B cell (primary cell): ENCODE measurements at regions not wholly inside any gene's neighbourhood (a gene's known extent, or its start where the extent isn't known, plus 50 kb on each side); places are given as distances from the start of the nearest gene placed in this dataset.

Experiments used
- ATAC-seq: fragments of 200-7000 bp; cut with Tn5 transposase; one replicate; pipeline ENCODE4 v1.10.0; 2021; ENCODE audit warnings: low read depth, mild to moderate bottlenecking, moderate number of reproducible peaks, moderate library complexity
- CTCF ChIA-PET: fragments of 350-600 bp; sonication (Branson Sonifier 250); formaldehyde crosslinking; loops from one replicate; lab custom pipeline; 2021; ENCODE audit warnings: antibody characterized with exemption, inconsistent platforms; lab: Charles Lee
- POLR2A ChIA-PET: fragments of 350-600 bp; sonication (Branson Sonifier 250); formaldehyde crosslinking; loops from one replicate; lab custom pipeline; 2021; ENCODE audit warnings: antibody characterized with exemption; lab: Charles Lee
- DNase-seq: peaks from one replicate; pipeline ENCODE4 v3.0.0; 2013
- H2AFZ ChIP-seq: 2 replicates; pipeline ENCODE4 v1.6.1; 2012; ENCODE audit warnings: mild to moderate bottlenecking, low read depth, low read length; ENCODE audit not compliant: insufficient read depth, poor library complexity, severe bottlenecking
- H3K27ac ChIP-seq, 2 donors: 1 replicate in 1 of 2; 2 replicates in 1 of 2; pipeline ENCODE4 v1.5.1; 2012 to 2013; ENCODE audit warnings: low read length in 2 of 2, mild to moderate bottlenecking in 2 of 2, moderate library complexity in 1 of 2
- H3K27me3 ChIP-seq, 4 experiments: fragments of 200-600 bp in 1 of 4; sonication (generic) in 1 of 4; replicated peaks in 1 of 4; 1 replicate in 2 of 4; 2 replicates in 2 of 4; pipeline versions ENCODE4 v1.6.1 to v1.7.0; 2013 to 2016; ENCODE audit warnings: low read length in 3 of 4, mild to moderate bottlenecking in 2 of 4, mixed read lengths in 1 of 4, moderate library complexity in 1 of 4; ENCODE audit not compliant: insufficient read depth in 4 of 4, control insufficient read depth in 3 of 4; ENCODE audit errors: control extremely low read depth in 1 of 4
- H3K36me3 ChIP-seq, 2 experiments: replicated peaks in 1 of 2; 1 replicate in 1 of 2; 2 replicates in 1 of 2; pipeline versions ENCODE4 v1.6.1 to v1.7.1; 2013; ENCODE audit warnings: low read length in 1 of 2; ENCODE audit not compliant: insufficient read depth in 2 of 2, control insufficient read depth in 1 of 2; ENCODE audit errors: control extremely low read depth in 1 of 2, extremely low read depth in 1 of 2
- H3K4me1 ChIP-seq, 2 donors: fragments of 200-600 bp in 1 of 2; sonication (generic) in 1 of 2; 1 replicate in 1 of 2; 2 replicates in 1 of 2; pipeline versions ENCODE4 v1.5.1 to v1.6.1; 2013 to 2017; ENCODE audit warnings: low read length in 2 of 2; ENCODE audit not compliant: control insufficient read depth in 2 of 2, insufficient read depth in 2 of 2
- H3K4me2 ChIP-seq: replicated peaks from 2 replicates; pipeline ENCODE3; 2012; ENCODE audit warnings: mild to moderate bottlenecking, low read depth, low read length; ENCODE audit not compliant: poor library complexity, severe bottlenecking
- H3K4me3 ChIP-seq, 5 experiments: fragments of 200-600 bp in 1 of 5; sonication (generic) in 1 of 5; 1 replicate in 3 of 5; 2 replicates in 2 of 5; pipeline versions ENCODE4 v1.5.1 to v1.7.0; 2011 to 2016; ENCODE audit warnings: low read length in 4 of 5, mild to moderate bottlenecking in 4 of 5, low read depth in 2 of 5, control low read depth in 1 of 5, moderate library complexity in 1 of 5; ENCODE audit not compliant: insufficient read depth in 1 of 5; ENCODE audit errors: control extremely low read depth in 1 of 5, extremely low read depth in 1 of 5
- H3K79me2 ChIP-seq: fragments of 200-600 bp; sonication (generic); one replicate; pipeline ENCODE4 v1.6.0; 2016; ENCODE audit warnings: low read length; ENCODE audit not compliant: control insufficient read depth, insufficient read depth
- H3K9ac ChIP-seq: fragments of 200-600 bp; sonication (generic); 2 replicates; pipeline ENCODE4 v1.6.1; 2017; ENCODE audit warnings: mild to moderate bottlenecking, low read length, moderate library complexity
- H3K9me3 ChIP-seq, 3 donors: one replicate each; pipeline versions ENCODE4 v1.6.1 to v1.7.1; 2013; ENCODE audit warnings: low read length in 2 of 3; ENCODE audit not compliant: control insufficient read depth in 2 of 3, insufficient read depth in 1 of 3; ENCODE audit errors: control extremely low read depth in 1 of 3
- H4K20me1 ChIP-seq: 2 replicates; pipeline ENCODE4 v1.6.0; 2012; ENCODE audit warnings: mild to moderate bottlenecking, low read length; ENCODE audit not compliant: insufficient read depth, control insufficient read depth, poor library complexity, severe bottlenecking
- H3K27ac Mint-ChIP-seq: one replicate; pipeline ENCODE4 v1.8.0; 2021; ENCODE audit warnings: mixed read lengths
- H3K27me3 Mint-ChIP-seq: one replicate; pipeline ENCODE4 v1.8.0; 2021; ENCODE audit warnings: mixed read lengths
- H3K4me1 Mint-ChIP-seq: one replicate; pipeline ENCODE4 v1.8.0; 2021; ENCODE audit warnings: mixed read lengths
- H3K4me3 Mint-ChIP-seq: one replicate; pipeline ENCODE4 v1.8.0; 2021; ENCODE audit warnings: mixed read lengths
- H3K9me3 Mint-ChIP-seq: one replicate; pipeline ENCODE4 v1.8.0; 2022; ENCODE audit warnings: mixed read lengths; ENCODE audit not compliant: insufficient read depth
- CTCF ChIP-seq: fragments of 200-600 bp; IDR thresholded peaks from one replicate; pipeline ENCODE4 v1.8.0; 2022; ENCODE audit warnings: antibody characterized with exemption, mild to moderate bottlenecking
- EZH2 ChIP-seq: IDR thresholded peaks from 2 replicates; pipeline ENCODE4 v1.6.1; 2012; ENCODE audit warnings: borderline replicate concordance, low read depth, mild to moderate bottlenecking, moderate library complexity, low read length; ENCODE audit not compliant: insufficient read depth, poor library complexity, severe bottlenecking
- WGBS: methylation state at CpG from one replicate; pipeline ENCODE4 v1.1.5; 2013; ENCODE audit warnings: missing lambda C conversion rate; ENCODE audit not compliant: insufficient coverage; 5-methylcytosine and 5-hydroxymethylcytosine counted together
- intact Hi-C: fragments of 100-400 bp; cut with micrococcal nuclease; formaldehyde crosslinking; loops from one replicate; pipeline ENCODE4 v1.10.0; 2022

GRCh38 chr10:44014644-44015250, 366.1 kb upstream of the ZNF32 start:
- no peak overlapping the region for H3K4me2 ChIP-seq
- Mint-ChIP-seq H3K4me1 (no peaks in the 10 kb centered on the region), H3K27ac (no peak overlapping the region), H3K27me3 (no peaks in the 10 kb centered on the region), H3K4me3 (no peak overlapping the region), H3K9me3 (no peaks in the 10 kb centered on the region)
- ATAC-seq (no peak), DNase-seq (no peak)
- no peaks in the 10 kb centered on the region for H4K20me1 ChIP-seq
- no peak overlapping the region for H3K27ac ChIP-seq
- H3K79me2 ChIP-seq = no peaks in the 10 kb centered on the region
- no peaks in the 10 kb centered on the region for H3K27me3 ChIP-seq
- ChIA-PET POLR2A (no interaction called here), CTCF (no interaction called here)
- intact Hi-C loops = no loop called here
- no peak overlapping the region for H3K9ac ChIP-seq
- no peak for TF ChIP-seq CTCF
- TF ChIP-seq EZH2 = no peak
- no peak overlapping the region for H3K4me3 ChIP-seq
- peaks cover 0 to 5% (median 0%) of the 10 kb centered on the region in 3 donors for H3K9me3 ChIP-seq
- H3K4me1 ChIP-seq = no peaks in the 10 kb centered on the region
- 88% methylated on average over 8 of the region's 16 CpGs for WGBS
- H3K36me3 ChIP-seq = no peaks in the 10 kb centered on the region
- H2AFZ ChIP-seq = no peak overlapping the region

- Histone ChIP-seq H3K79me2 (no peaks in the 10 kb centered on the region), H3K27ac (no peak overlapping the region), H3K27me3 (no peaks in the 10 kb centered on the region), H4K20me1 (no peaks in the 10 kb centered on the region), H3K4me2 (no peak overlapping the region), H3K4me1 (no peaks in the 10 kb centered on the region), H3K36me3 (no peaks in the 10 kb centered on the region), H3K9ac (no peak overlapping the region), H3K4me3 (no peak overlapping the region), H2AFZ (no peak overlapping the region), H3K9me3 (peaks cover 0 to 5% (median 0%) of the 10 kb centered on the region in 3 donors)
- ChIA-PET POLR2A (no interaction called here), CTCF (no interaction called here)
- no peaks in the 10 kb centered on the region for H3K27me3 Mint-ChIP-seq
- 56% methylated on average over 1 of the region's 1 CpG for WGBS
- no peak overlapping the region for H3K4me3 Mint-ChIP-seq
- no peaks in the 10 kb centered on the region for H3K9me3 Mint-ChIP-seq
- DNase-seq = no peak
- intact Hi-C loops = no loop called here
- H3K27ac Mint-ChIP-seq = no peak overlapping the region
- TF ChIP-seq CTCF (no peak), EZH2 (no peak)
- H3K4me1 Mint-ChIP-seq = no peaks in the 10 kb centered on the region
- no peak for ATAC-seq
Measured at GRCh38 chr10:44013981-44014380, 365.3 kb upstream of the ZNF32 start.
